HG02798 (cell line): ENCODE measurements at regions not wholly inside any gene's neighbourhood (a gene's known extent, or its start where the extent isn't known, plus 50 kb on each side); places are given as distances from the start of the nearest gene placed in this dataset.
"Not testable (repeated sequence)": the region's sequence is repeated elsewhere in the genome, so short reads cannot be mapped to it uniquely, and the experiment has no call there.

Experiments
- ATAC-seq: cut with Tn5 transposase; IDR thresholded peaks from one replicate; pipeline ENCODE4 v1.9.1; 2021; ENCODE audit warnings: mild to moderate bottlenecking; ENCODE audit not compliant: unreplicated experiment, poor library complexity

- no peak for ATAC-seq
Measured at GRCh38 chr1:157371221-157371620, 181.1 kb downstream of the FCRL5 start.

- ATAC-seq, result no peak
Measured at GRCh38 chr1:157370698-157371097, 181.6 kb downstream of the FCRL5 start.

- ATAC-seq, result peak; percentile 58
Measured at GRCh38 chr1:157369808-157370521, 182.3 kb downstream of the FCRL5 start.

- not testable (repeated sequence) for ATAC-seq
Measured at GRCh38 chr1:157368941-157369340, 183.4 kb downstream of the FCRL5 start.

- ATAC-seq, result no peak
Measured at GRCh38 chr1:157368363-157368762, 184.0 kb downstream of the FCRL5 start.

GRCh38 chr1:157367870-157368269 is 184.4 kb downstream of the FCRL5 start:
- no peak for ATAC-seq

- ATAC-seq, result no peak
Measured at GRCh38 chr1:157367091-157367739, 185.1 kb downstream of the FCRL5 start.

GRCh38 chr1:157364612-157365011 is 187.7 kb downstream of the FCRL5 start:
- no peak for ATAC-seq

GRCh38 chr1:157363660-157364140 is 188.6 kb downstream of the FCRL5 start:
- peak; percentile 87 for ATAC-seq

GRCh38 chr1:157360023-157360390 is 192.3 kb downstream of the FCRL5 start:
- ATAC-seq, result no peak

- no peak for ATAC-seq
Measured at GRCh38 chr1:157359314-157360022, 192.8 kb downstream of the FCRL5 start.

- ATAC-seq, result no peak
Measured at GRCh38 chr1:157357111-157357510, 195.2 kb downstream of the FCRL5 start.

- ATAC-seq, result no peak
Measured at GRCh38 chr1:157356601-157357000, 195.7 kb downstream of the FCRL5 start.

- no peak for ATAC-seq
Measured at GRCh38 chr1:157353546-157353945, 198.8 kb downstream of the FCRL5 start.

GRCh38 chr1:157352817-157353408 is 199.4 kb downstream of the FCRL5 start:
- no peak for ATAC-seq

- ATAC-seq, result no peak
Measured at GRCh38 chr1:157352216-157352615, 200.1 kb downstream of the FCRL5 start.

GRCh38 chr1:157351800-157352199 is 200.5 kb downstream of the FCRL5 start:
- not testable (repeated sequence) for ATAC-seq

- ATAC-seq, result no peak
Measured at GRCh38 chr1:157348538-157349480, 203.5 kb downstream of the FCRL5 start.

GRCh38 chr1:157347506-157347905 is 204.8 kb downstream of the FCRL5 start:
- no peak for ATAC-seq

- ATAC-seq, result not testable (repeated sequence)
Measured at GRCh38 chr1:157337785-157338184, 199.6 kb upstream of the ETV3 start.
